Motor neuron (in vitro differentiated cells): ENCODE measurements at regions not wholly inside any gene's neighbourhood (a gene's known extent, or its start where the extent isn't known, plus 50 kb on each side); places are given as distances from the start of the nearest gene placed in this dataset.

Source experiments
- ATAC-seq, 8 experiments: fragments of 200-7000 bp; cut with Tn5 transposase; replicated peaks in 6 of 8; 2 replicates each; pipeline ENCODE4 v1.8.0; 2021; ENCODE audit warnings: mild to moderate bottlenecking in 8 of 8, moderate library complexity in 8 of 8
- H3K27ac ChIP-seq, 2 donors: fragments of 250-450 bp; sonication (Bioruptor Pico); 2 replicates each; pipeline ENCODE4 v1.9.0; 2021; ENCODE audit warnings: antibody characterized with exemption in 2 of 2, mild to moderate bottlenecking in 2 of 2, moderate library complexity in 1 of 2
- H3K4me1 ChIP-seq, 2 donors: fragments of 250-450 bp; sonication (Bioruptor Pico); replicated peaks in 1 of 2; 2 replicates each; pipeline ENCODE4 v1.6.1; 2021; ENCODE audit warnings: antibody characterized with exemption in 2 of 2, mild to moderate bottlenecking in 2 of 2, moderate library complexity in 1 of 2
- H3K4me3 ChIP-seq, 5 donors: fragments of 250-450 bp; sonication (Bioruptor Pico); 2 replicates each; pipeline ENCODE4 v1.9.0; 2021; ENCODE audit warnings: antibody characterized with exemption in 5 of 5, mild to moderate bottlenecking in 5 of 5, moderate library complexity in 4 of 5
- WGBS, 10 experiments: fragments of 450-650 bp; shearing (Covaris generic); methylation state at CpG; one replicate each; pipeline ENCODE4 v1.0.0; 2022; 5-methylcytosine and 5-hydroxymethylcytosine counted together
- in situ Hi-C, 9 experiments: fragments of 400-800 bp; cut with MboI; loops; one replicate each; pipeline ENCODE4 v1.15.0; 2021; ENCODE audit warnings: low sequenced_read_pairs in 9 of 9, low pct_unique_long_range_greater_than_20kb in 2 of 9; ENCODE audit not compliant: unreplicated experiment in 9 of 9

GRCh38 chr3:26050776-26051175 is 260.9 kb downstream of the OXSM start:
- H3K4me1 ChIP-seq = no peaks in the 10 kb centered on the region
- WGBS, 10 experiments = 0 to 100% (median 75%) methylated on average over 1 of the region's 1 CpG; no CpG with 5 or more reads in 1 of the 10 experiments
- in situ Hi-C loops = no loop called here
- ATAC-seq = no peak
- no peak overlapping the region for H3K27ac ChIP-seq
- H3K4me3 ChIP-seq = no peak overlapping the region

GRCh38 chr3:26058901-26059321 is 269.0 kb downstream of the OXSM start:
- Histone ChIP-seq H3K27ac (no peak overlapping the region), H3K4me3 (no peak overlapping the region), H3K4me1 (peaks cover 0 to 6% of the 10 kb centered on the region in 2 donors)
- peak in 4 of 8 experiments; percentile 69 to 86 (median 80) for ATAC-seq
- in situ Hi-C loops = no loop called here
- WGBS, 10 experiments = 0 to 53% (median 34%) methylated on average over 1 to 4 of the region's 4 CpGs; no CpG with 5 or more reads in 1 of the 10 experiments

DNA sequence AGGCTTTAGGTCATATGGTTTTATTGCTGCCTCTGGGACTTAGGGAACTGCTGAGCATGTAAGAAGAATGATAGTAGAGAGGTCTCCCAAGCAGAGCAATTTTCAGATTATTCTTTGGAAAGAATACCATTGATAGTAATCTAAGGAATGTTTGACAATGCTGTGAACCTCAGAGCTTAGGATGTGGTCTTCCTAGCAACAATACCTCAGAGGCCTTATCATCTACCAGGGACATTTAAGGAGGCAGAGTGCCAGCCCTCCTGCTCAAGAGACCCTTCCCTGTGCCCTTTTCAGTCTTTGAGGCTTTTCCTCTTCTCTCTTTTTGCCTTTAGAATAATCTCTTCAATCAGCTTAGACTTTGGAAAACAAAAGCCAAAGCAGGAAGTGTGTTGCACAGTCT is 272.1 kb downstream of the OXSM start:
- ATAC-seq = no peak
- Histone ChIP-seq H3K27ac (no peak overlapping the region), H3K4me3 (no peak overlapping the region), H3K4me1 (peaks cover 0 to 25% of the 10 kb centered on the region in 2 donors)
- in situ Hi-C loops = no loop called here

DNA sequence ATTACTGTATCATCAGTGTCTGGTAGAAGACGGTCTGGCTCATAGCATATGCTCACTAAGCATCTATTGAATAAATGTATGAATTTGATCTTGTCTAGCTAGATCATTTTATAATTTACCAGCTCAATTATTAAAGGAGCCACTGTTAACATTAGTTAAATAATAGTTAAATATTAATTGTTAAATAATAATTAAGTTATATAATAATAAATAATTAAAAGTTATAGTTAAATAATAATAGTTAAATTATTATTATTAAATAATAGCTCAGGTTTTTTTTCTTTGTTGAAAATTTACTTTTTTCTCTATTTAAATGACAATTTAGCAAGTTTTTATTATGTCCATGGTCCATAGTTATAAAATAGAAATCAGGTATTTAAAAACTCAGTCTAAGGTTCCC is 274.4 kb downstream of the OXSM start:
- 0 to 100% (median 80%) methylated on average over 1 of the region's 1 CpG; no CpG with 5 or more reads in 1 of the 10 experiments for WGBS, 10 experiments
- no peak for ATAC-seq
- Histone ChIP-seq H3K27ac (no peak overlapping the region), H3K4me3 (no peak overlapping the region), H3K4me1 (peaks cover 0 to 20% of the 10 kb centered on the region in 2 donors)
- in situ Hi-C loops = no loop called here

DNA sequence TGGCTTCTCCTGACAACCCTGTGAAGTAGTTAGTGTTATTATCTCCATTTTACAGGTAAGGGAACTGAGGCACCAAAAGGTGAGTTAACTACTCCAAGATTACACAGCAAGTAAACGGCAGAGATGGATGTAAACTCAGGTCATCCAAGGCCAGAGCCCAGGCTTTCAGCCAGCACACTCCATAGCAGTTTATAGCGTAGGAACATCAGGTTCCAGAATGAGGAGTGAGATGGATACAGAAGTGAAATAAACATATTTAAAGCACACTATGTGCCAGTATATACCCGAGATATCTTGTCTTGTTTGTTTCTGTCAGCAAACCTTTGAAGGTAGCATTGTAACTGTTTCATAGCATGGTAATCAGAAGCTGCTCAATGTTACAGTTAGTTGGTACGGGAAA is 279.0 kb downstream of the OXSM start:
- ATAC-seq = no peak
- Histone ChIP-seq H3K4me3 (no peak overlapping the region), H3K4me1 (peaks cover 0 to 19% of the 10 kb centered on the region in 2 donors), H3K27ac (no peak overlapping the region)
- WGBS, 10 experiments = 9 to 100% (median 75%) methylated on average over 1 to 4 of the region's 4 CpGs; no CpG with 5 or more reads in 1 of the 10 experiments
- in situ Hi-C loops = no loop called here

DNA sequence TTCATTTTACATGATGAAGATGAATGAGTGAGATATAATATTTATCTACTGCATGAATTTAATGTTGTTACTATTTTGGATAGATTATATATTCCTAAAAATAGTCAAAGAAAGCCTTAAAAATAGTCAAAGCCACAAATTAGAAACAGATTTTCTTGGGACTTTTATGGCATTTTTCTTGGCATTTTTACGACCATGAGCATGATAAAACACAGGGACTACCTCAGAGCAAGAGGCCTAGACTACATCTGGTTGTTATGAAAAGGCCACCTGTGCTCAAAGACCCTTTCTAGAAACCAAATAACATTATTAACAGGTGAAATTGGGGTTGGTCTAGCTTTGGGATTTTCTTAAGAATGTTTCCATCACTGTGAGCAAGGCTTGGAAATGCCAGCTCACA is 281.0 kb downstream of the OXSM start:
- H3K4me1 ChIP-seq = peaks cover 0 to 5% of the 10 kb centered on the region in 2 donors
- no peak for ATAC-seq
- no peak overlapping the region for H3K27ac ChIP-seq
- no peak overlapping the region for H3K4me3 ChIP-seq
- in situ Hi-C loops = no loop called here
- 0 to 100% (median 75%) methylated on average over 1 of the region's 1 CpG; no CpG with 5 or more reads in 3 of the 10 experiments for WGBS, 10 experiments

DNA sequence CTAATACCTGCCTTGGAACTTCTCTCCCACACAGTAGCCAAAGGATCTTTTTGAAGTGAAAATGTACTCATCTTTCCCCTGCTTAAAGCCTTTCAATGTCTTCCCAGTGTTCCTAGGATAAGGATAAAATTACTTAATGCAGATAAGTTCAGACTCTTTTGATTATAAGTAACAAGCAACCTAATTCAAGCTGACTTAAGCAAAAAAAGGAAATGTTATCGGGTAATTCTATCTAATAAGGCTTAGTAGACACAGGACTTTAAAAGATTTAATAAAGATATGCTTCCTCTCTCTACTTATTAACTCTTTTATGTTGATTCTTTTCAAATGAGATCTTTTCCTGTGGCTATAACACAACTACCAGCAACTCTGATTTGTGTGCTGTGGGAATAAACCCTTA is 284.2 kb downstream of the OXSM start:
- H3K4me3 ChIP-seq = no peak overlapping the region
- ATAC-seq = no peak
- H3K27ac ChIP-seq = no peak overlapping the region
- H3K4me1 ChIP-seq = no peaks in the 10 kb centered on the region
- WGBS, 10 experiments = 0 to 100% (median 86%) methylated on average over 1 of the region's 1 CpG; no CpG with 5 or more reads in 2 of the 10 experiments
- in situ Hi-C loops = no loop called here

- Histone ChIP-seq H3K4me1 (no peaks in the 10 kb centered on the region), H3K27ac (no peak overlapping the region), H3K4me3 (no peak overlapping the region)
- ATAC-seq = no peak
- 17 to 89% (median 20%) methylated on average over 1 of the region's 1 CpG; no CpG with 5 or more reads in 5 of the 10 experiments for WGBS, 10 experiments
- in situ Hi-C loops = no loop called here
These were observed 288.6 kb downstream of the OXSM start for GRCh38 chr3:26078539-26078938.

- H3K4me1 ChIP-seq = no peaks in the 10 kb centered on the region
- WGBS, 10 experiments = 0 to 100% (median 78%) methylated on average over 1 of the region's 1 CpG; no CpG with 5 or more reads in 3 of the 10 experiments
- no peak for ATAC-seq
- in situ Hi-C loops = no loop called here
- no peak overlapping the region for H3K27ac ChIP-seq
- H3K4me3 ChIP-seq = no peak overlapping the region
These were observed 291.3 kb downstream of the OXSM start for GRCh38 chr3:26081166-26081565.

DNA sequence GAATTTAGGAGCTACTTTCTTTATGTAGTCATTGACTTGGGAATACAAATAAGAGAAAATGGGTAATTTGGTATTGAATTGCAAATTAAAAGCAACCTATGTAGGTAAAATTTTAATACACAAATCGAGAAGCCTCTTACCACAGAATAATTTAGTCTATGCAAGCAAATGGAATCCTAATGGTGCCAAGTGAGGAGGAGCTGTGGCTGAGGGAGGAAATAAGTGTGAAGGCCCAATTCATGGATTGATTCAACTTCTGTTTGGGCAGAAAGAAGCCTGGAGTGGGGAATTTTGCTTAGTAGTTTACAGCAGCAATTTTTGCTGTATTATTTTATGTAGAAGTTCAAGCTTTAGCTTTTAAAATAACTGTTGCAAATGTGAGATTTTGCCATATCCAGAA is 291.9 kb downstream of the OXSM start:
- no peaks in the 10 kb centered on the region for H3K4me1 ChIP-seq
- no peak overlapping the region for H3K27ac ChIP-seq
- in situ Hi-C loops = no loop called here
- ATAC-seq = no peak
- no peak overlapping the region for H3K4me3 ChIP-seq
- WGBS, 10 experiments = 0 to 80% (median 67%) methylated on average over 1 of the region's 1 CpG; no CpG with 5 or more reads in 3 of the 10 experiments

DNA sequence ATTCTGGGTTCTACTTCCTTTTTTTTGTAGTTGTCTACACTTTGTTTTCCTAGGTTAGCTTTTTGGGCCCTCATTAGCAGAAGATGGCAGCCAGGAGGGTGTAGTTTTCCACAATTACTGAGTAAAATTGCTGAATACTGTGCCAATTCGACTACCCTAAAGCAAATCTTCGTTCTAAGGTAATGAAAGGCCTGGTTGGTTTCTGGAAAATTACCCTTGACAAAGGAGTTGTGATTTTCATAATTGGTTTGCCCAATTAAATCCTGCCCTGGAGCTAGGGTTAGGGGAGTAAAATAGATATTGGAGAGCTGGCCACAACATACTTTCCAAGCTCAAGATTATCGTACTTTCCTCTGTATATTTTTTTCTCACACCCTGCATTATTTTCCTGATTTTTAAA is 293.0 kb downstream of the OXSM start:
- Histone ChIP-seq H3K4me3 (no peak overlapping the region), H3K4me1 (no peaks in the 10 kb centered on the region), H3K27ac (no peak overlapping the region)
- ATAC-seq = no peak
- in situ Hi-C loops = no loop called here
- WGBS, 10 experiments = 5 to 100% (median 79%) methylated on average over 1 to 3 of the region's 3 CpGs

DNA sequence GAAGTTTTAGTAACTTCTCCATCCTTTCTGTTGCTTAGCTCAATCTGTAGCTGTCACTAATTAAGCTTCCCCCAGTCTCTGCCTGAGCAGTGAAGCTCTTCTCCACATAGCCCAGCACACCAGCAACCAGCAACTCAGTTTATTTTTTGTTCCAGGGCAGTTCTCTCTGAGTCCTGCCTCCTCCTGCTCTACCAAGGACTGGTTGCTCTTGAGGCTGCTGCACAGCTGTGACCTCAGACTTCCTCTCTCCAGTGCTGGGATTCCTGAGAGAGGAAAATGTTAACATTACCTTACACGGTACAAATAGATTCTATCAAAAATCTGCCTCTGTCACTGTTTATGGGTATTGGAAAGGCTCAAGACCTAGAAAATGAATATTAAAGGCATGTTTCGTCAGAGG is 294.7 kb downstream of the OXSM start:
- Histone ChIP-seq H3K4me3 (no peak overlapping the region), H3K27ac (no peak overlapping the region), H3K4me1 (no peaks in the 10 kb centered on the region)
- in situ Hi-C loops = no loop called here
- ATAC-seq = peak in 1 of 8 experiments; percentile 25
- 0 to 100% (median 41%) methylated on average over 1 to 2 of the region's 2 CpGs; no CpG with 5 or more reads in 2 of the 10 experiments for WGBS, 10 experiments

DNA sequence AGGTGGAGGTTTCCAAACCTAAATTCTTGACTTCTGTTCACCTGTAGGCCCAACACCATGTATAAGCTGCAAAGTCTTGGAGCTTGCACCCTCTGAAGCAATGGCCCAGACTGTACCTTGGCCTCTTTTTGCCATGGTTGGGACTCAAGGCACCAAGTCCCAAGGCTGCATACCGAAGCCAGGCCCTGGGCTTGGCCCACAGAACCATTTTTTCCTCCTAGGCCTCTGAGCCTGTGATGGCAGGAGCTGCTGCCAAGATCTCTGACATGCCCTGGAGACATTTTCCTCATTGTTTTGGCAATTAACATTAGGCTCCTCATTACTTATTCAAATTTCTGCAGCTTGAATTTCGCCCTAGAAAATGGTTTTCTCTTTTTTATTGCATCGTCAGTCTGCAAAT is 297.9 kb downstream of the OXSM start:
- Histone ChIP-seq H3K4me1 (no peaks in the 10 kb centered on the region), H3K4me3 (no peak overlapping the region), H3K27ac (no peak overlapping the region)
- ATAC-seq = no peak
- WGBS, 10 experiments = 0 to 83% (median 32%) methylated on average over 1 to 3 of the region's 3 CpGs
- in situ Hi-C loops = no loop called here

DNA sequence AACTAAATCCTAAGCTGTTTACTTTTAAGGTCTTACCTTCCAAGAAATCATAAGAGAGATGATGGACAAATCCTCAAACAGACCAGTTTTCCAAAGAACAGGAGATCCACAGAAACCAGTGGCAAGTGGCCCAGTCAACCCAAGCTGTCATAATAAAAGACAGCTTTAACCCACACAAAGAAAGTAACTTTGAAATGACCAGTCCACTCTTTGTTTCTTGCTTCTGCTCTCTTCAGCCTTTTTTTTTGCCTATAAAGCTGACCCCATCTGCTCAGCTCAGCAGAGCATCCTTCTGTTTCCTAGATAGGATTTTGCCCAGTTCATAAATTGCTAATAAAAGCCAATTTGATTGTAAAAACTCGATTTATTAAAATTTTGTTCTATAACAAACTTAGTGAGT is 299.4 kb downstream of the OXSM start:
- 0 to 13% (median 0%) methylated on average over 1 of the region's 1 CpG; no CpG with 5 or more reads in 2 of the 10 experiments for WGBS, 10 experiments
- in situ Hi-C loops = no loop called here
- no peak overlapping the region for H3K4me3 ChIP-seq
- no peaks in the 10 kb centered on the region for H3K4me1 ChIP-seq
- H3K27ac ChIP-seq = no peak overlapping the region
- ATAC-seq = no peak
